ENCODE measurements at regions not wholly inside any gene's neighbourhood (a gene's known extent, or its start where the extent isn't known, plus 50 kb on each side); places are given as distances from the start of the nearest gene placed in this dataset.
A peak's percentile ranks its signal among the peaks of the same experiment; 100 is the strongest.
"Not testable (repeated sequence)": the region's sequence is repeated elsewhere in the genome, so short reads cannot be mapped to it uniquely, and the experiment has no call there.

DNA sequence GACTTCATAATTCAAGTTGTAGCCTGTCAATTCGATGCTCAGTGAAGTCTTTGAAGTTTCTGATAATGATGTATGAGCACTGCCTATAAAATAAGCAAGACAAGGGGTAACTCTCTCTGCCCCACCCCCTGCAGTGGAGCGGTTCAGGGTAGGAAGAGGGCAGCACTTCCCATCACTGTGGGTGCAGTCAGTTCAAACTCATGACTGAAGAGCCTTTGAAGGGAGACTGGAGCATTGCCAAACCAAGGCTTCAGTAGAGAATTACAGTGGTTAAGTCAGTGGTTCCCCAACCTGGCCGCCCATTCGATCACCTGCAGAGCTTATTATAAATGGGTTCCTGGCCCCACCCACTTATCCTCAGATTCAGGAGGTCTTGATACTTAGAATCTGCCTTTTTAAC lies 190.6 kb downstream of the SHQ1 start:
- no peak for DNase-seq (ENCODE audit: low read depth)
- TF ChIP-seq, protein P1, sequence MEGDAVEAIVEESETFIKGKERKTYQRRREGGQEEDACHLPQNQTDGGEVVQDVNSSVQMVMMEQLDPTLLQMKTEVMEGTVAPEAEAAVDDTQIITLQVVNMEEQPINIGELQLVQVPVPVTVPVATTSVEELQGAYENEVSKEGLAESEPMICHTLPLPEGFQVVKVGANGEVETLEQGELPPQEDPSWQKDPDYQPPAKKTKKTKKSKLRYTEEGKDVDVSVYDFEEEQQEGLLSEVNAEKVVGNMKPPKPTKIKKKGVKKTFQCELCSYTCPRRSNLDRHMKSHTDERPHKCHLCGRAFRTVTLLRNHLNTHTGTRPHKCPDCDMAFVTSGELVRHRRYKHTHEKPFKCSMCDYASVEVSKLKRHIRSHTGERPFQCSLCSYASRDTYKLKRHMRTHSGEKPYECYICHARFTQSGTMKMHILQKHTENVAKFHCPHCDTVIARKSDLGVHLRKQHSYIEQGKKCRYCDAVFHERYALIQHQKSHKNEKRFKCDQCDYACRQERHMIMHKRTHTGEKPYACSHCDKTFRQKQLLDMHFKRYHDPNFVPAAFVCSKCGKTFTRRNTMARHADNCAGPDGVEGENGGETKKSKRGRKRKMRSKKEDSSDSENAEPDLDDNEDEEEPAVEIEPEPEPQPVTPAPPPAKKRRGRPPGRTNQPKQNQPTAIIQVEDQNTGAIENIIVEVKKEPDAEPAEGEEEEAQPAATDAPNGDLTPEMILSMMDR (conservative IDR thresholded peaks at IDR 0.05; ENCODE audit: low read depth, low read length): no peak
- H3K4me3 ChIP-seq (ENCODE audit: low read depth, low read length): no peak overlapping the region

DNA sequence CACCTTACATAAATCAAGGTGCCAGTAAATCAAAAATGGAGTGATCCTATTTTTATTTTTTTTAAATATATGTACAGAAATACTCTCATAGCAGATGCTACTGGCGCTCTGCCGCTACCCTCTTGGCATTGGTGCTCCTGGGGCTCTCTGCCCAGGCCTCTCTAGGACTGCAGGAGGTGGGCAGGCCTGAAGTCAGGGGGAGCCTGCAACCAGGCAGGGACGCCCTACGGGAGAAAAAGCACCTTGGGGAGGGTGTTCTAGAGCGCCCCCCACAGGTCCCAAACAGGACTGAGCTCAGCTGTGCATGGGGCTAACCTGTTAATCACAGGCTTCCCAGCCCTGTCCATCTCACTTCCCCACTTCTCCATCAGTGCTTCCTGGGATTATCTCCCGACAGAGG lies 192.5 kb downstream of the SHQ1 start:
- no peak overlapping the region for H3K4me3 ChIP-seq (ENCODE audit: low read depth, low read length)
- DNase-seq (ENCODE audit: low read depth): no peak
- TF ChIP-seq, protein P1 (conservative IDR thresholded peaks at IDR 0.05; ENCODE audit: low read depth, low read length): peak; percentile 33

DNA sequence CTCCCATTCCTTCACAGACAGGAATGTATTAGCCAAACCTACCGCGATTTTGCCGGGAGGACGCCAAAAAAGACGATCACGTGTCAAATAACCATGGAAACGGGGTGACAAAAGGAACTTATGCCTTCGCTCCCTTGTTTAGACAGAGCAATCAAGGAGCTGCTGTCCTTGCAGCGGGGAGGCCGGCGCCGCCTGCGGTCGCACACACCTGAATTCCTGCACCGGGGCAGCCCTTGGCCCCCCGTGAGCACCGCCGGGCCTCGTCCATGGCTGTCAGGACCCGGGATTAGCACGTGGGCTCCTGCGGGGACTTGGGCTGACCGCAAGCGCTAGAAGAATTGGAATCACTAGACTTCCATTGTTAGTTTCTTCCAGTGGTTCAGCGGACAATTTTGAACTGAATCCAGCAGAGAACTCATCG lies 193.1 kb downstream of the SHQ1 start:
- no peak for DNase-seq (ENCODE audit: low read depth)
- TF ChIP-seq, protein P1 (conservative IDR thresholded peaks at IDR 0.05; ENCODE audit: low read depth, low read length): no peak
- H3K4me3 ChIP-seq (ENCODE audit: low read depth, low read length): no peak overlapping the region

DNA sequence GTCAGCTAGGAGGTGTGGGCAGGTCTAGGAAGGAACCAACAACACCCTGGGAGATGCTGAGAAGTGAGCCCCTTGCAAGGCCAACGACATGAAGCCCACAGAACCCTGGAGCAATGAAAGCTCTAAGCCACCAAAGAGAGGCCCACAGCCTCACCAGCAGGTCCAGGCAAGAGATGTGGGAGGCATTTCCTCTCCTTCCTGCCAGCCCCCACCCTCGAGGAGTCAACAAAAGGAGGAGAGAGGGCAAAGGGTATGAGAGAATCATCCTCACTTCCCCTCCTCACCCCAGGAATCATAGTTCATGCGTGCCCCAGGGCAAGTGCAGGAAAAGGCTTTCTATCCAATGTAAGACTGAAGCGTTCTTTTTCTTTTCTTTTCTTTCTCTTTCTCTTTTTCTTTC lies 195.8 kb downstream of the SHQ1 start:
- DNase-seq (ENCODE audit: low read depth): no peak
- no peak overlapping the region for H3K4me3 ChIP-seq (ENCODE audit: low read depth, low read length)
- TF ChIP-seq, protein P1 (conservative IDR thresholded peaks at IDR 0.05; ENCODE audit: low read depth, low read length): no peak

DNA sequence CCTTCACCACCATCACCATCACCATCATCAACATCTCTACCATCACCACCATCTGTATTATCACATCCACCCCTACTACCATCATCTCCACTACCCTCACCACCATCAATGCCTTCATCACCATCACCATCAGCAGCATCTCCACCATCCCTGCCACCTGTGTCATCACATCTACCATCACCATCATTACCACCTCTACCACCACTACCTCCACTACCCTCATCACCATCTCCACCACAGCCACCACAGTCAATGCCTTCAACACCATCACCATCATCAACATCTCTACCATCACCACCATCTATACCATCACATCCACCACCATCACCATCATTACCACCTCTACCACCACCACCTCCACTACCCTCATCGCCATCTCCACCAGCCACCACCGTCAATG lies 196.7 kb downstream of the SHQ1 start:
- TF ChIP-seq, protein P1 (conservative IDR thresholded peaks at IDR 0.05; ENCODE audit: low read depth, low read length): no peak
- DNase-seq (ENCODE audit: low read depth): no peak
- H3K4me3 ChIP-seq (ENCODE audit: low read depth, low read length): no peak overlapping the region

DNA sequence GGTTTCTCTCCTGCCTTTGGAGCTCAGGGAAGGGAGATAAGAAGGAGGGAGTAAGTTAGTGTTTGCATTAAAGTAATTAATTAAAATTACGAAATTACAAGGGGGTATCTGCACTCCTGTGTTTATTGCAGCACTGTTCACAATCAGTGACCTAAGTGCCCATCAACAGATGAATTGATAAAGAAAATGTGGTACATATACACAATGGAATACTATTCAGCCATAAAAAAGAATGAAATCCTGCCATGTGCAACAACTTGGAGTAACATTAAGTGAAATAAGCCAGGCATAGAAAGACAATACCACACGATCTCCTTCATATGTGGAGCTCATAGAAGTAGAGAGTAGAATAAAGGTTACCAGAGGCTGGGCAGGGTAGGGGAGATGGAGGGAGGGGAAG lies 202.0 kb downstream of the SHQ1 start:
- TF ChIP-seq, protein P1 (conservative IDR thresholded peaks at IDR 0.05; ENCODE audit: low read depth, low read length): no peak
- H3K4me3 ChIP-seq (ENCODE audit: low read depth, low read length): no peak overlapping the region
- no peak for DNase-seq (ENCODE audit: low read depth)

DNA sequence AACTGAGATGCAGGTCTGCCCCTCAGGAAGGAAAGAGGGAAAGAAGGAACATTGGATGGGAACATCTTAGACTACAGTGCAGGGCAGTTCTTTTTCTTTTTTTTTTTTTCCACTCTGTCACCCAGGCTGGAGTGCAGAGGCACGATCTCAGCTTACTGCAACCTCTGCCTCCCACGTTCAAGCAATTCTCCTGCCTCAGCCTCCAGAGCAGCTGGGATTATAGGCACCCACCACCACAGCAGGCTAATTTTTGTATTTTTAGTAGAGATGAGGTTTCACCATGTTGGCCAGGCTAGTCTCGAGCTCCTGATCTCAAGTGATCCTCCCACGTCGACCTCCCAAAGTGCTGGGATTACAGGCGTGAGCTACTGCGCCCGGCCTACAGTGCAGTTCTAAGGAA lies 204.6 kb downstream of the SHQ1 start:
- not testable (repeated sequence) for H3K4me3 ChIP-seq (ENCODE audit: low read depth, low read length); DNase-seq (ENCODE audit: low read depth)

DNA sequence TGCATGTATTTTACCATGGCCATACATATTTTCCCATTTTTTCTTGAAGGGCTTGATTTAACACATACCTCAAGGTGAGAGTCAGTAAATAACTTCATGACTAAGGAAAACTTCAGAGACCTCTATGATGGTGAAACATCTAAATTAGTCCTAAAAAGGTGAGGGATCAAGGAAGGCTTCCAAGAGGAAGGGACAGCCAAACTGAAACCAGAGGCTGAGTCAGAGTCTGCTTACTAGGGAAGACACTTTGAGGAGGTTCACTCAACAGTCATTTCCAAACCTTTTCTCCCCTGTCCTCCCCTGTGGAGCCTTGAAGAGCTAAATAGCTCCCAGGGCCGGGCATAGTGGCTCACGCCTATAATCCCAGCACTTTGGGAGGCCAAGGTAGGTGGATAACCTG lies 206.6 kb downstream of the SHQ1 start:
- no peak for DNase-seq (ENCODE audit: low read depth)
- TF ChIP-seq, protein P1 (conservative IDR thresholded peaks at IDR 0.05; ENCODE audit: low read depth, low read length): no peak
- H3K4me3 ChIP-seq (ENCODE audit: low read depth, low read length): no peak overlapping the region
